Erythroblast (primary cell): ENCODE measurements at regions not wholly inside any gene's neighbourhood (a gene's known extent, or its start where the extent isn't known, plus 50 kb on each side); places are given as distances from the start of the nearest gene placed in this dataset.

ENCODE experiments used
- GATA1 ChIP-seq: IDR thresholded peaks from 2 replicates; pipeline ENCODE4 v1.6.1; 2011; ENCODE audit warnings: low read depth, mild to moderate bottlenecking, control low read depth, low read length, moderate library complexity
- POLR2A ChIP-seq: IDR thresholded peaks from 2 replicates; pipeline ENCODE4 v1.6.1; 2011; ENCODE audit warnings: mild to moderate bottlenecking, low read length

DNA sequence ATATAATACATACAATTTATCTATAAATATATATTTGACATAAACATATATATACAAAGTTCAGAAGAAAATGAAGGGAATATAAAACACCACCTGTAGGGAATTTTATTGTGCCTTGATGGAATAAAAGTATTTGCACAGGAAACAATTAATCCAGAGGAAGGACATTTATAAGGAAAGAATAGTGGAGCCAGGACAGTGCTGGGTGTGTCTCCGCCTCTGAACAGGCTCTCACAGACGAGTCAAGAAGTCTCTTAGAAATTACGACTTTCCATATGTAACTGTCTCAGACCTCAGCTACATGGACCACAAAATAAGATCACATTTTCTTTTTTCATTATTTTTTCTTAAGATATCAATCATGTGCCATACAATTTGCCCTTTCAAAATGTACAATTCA is 93.9 kb downstream of the TMEM114 start:
- TF ChIP-seq POLR2A (no peak), GATA1 (no peak)
